ENCODE measurements at regions not wholly inside any gene's neighbourhood (a gene's known extent, or its start where the extent isn't known, plus 50 kb on each side); places are given as distances from the start of the nearest gene placed in this dataset.

GRCh38 chr22:22738959-22739585 is 94.7 kb downstream of the GGTLC2 start:
- H3K27ac ChIP-seq, result no peak overlapping the region
- no peaks in the 10 kb centered on the region for H3K36me3 ChIP-seq
- intact Hi-C loops (cut with DNase I), result no loop called here
- TF ChIP-seq CTCF (IDR thresholded peaks at IDR 0.05), result no peak
- H3K27me3 ChIP-seq, result peaks cover 0 to 4% (median 1%) of the 10 kb centered on the region in 4 donors
- 69 to 77% methylated on average over 5 of the region's 5 CpGs for WGBS, 2 donors
- H3K9me3 ChIP-seq, result no peaks in the 10 kb centered on the region
- H3K4me3 ChIP-seq, result no peak overlapping the region
- DNase-seq (no peak), ATAC-seq (no peak), FAIRE-seq (no peak)
- no peaks in the 10 kb centered on the region for H3K4me1 ChIP-seq

GRCh38 chr22:22740560-22741276 is 96.3 kb downstream of the GGTLC2 start:
- ATAC-seq, result no peak
- no peaks in the 10 kb centered on the region for H3K9me3 ChIP-seq
- FAIRE-seq, result no peak

GRCh38 chr22:22741843-22742242 is 97.4 kb downstream of the GGTLC2 start:
- no peaks in the 10 kb centered on the region for H3K36me3 ChIP-seq
- H3K27me3 ChIP-seq, result peaks cover 0 to 4% (median 2%) of the 10 kb centered on the region in 4 donors
- H3K27ac ChIP-seq, result no peak overlapping the region
- H3K9me3 ChIP-seq, result no peaks in the 10 kb centered on the region
- DNase-seq (no peak), ATAC-seq (no peak), FAIRE-seq (no peak)
- TF ChIP-seq CTCF (IDR thresholded peaks at IDR 0.05), result no peak
- no peaks in the 10 kb centered on the region for H3K4me1 ChIP-seq
- no peak overlapping the region for H3K4me3 ChIP-seq
- WGBS, 2 donors, result 71 to 78% methylated on average over 4 of the region's 4 CpGs
- intact Hi-C loops (cut with DNase I), result no loop called here

More at GRCh38 chr22:22740560-22741276, 96.3 kb downstream of the GGTLC2 start:
- H3K4me3 ChIP-seq, result no peak overlapping the region
- no peaks in the 10 kb centered on the region for H3K4me1 ChIP-seq
- H3K36me3 ChIP-seq, result no peaks in the 10 kb centered on the region
- TF ChIP-seq CTCF (IDR thresholded peaks at IDR 0.05), result no peak
- no peak overlapping the region for H3K27ac ChIP-seq
- WGBS, 2 donors, result 51 to 70% methylated on average over 5 of the region's 5 CpGs
- DNase-seq, result no peak
- intact Hi-C loops (cut with DNase I), result no loop called here
- H3K27me3 ChIP-seq, result peaks cover 0 to 4% (median 2%) of the 10 kb centered on the region in 4 donors

GRCh38 chr22:22742641-22743040 is 98.2 kb downstream of the GGTLC2 start:
- no peak for ATAC-seq
- 78 to 88% methylated on average over 2 of the region's 2 CpGs for WGBS, 2 donors
- H3K4me1 ChIP-seq, result no peaks in the 10 kb centered on the region
- no peak overlapping the region for H3K4me3 ChIP-seq
- DNase-seq, result no peak
- intact Hi-C loops (cut with DNase I), result no loop called here
- H3K27ac ChIP-seq, result no peak overlapping the region
- no peaks in the 10 kb centered on the region for H3K36me3 ChIP-seq
- TF ChIP-seq CTCF (IDR thresholded peaks at IDR 0.05), result no peak
- H3K27me3 ChIP-seq, result peaks cover 0 to 4% (median 2%) of the 10 kb centered on the region in 4 donors
- no peak for FAIRE-seq
- H3K9me3 ChIP-seq, result no peaks in the 10 kb centered on the region
